ENCODE measurements at regions not wholly inside any gene's neighbourhood (a gene's known extent, or its start where the extent isn't known, plus 50 kb on each side); places are given as distances from the start of the nearest gene placed in this dataset.

DNA sequence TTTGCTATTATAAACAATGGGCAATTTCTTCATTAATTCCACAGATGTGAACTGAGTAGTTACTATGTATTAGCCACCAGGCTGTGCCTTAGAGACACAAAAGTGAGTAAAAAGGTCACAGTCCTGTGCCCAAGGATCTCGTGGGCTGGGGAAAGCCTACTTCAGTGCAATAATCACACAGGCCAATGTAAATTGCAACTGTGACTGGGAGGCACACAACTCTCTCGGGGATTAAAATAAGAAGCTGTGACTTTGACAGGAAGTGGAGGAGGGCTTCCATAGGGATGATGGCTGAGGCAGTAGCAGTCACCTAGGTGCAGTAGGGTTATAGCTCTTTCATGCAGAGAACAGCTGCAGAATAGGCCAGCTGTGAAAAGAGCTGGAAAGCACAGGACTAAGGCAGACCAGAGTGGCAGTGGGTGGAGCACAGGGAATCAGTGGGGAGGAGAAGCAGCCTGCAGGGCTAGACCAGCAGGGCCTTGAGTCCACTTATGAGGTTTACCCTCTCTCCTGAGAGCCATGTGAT, 121.9 kb downstream of the MAB21L3 start:
- DNase-seq (ENCODE audit: low read depth): no peak

GRCh38 chr1:116234429-116234828, 123.2 kb downstream of the MAB21L3 start:
- no peak for DNase-seq (ENCODE audit: low read depth)

- DNase-seq (ENCODE audit: low read depth): no peak
Measured at GRCh38 chr1:116239916-116240315, 128.7 kb downstream of the MAB21L3 start.

GRCh38 chr1:116242741-116243140, 130.3 kb upstream of the ATP1A1 start:
- DNase-seq (ENCODE audit: low read depth): no peak

DNA sequence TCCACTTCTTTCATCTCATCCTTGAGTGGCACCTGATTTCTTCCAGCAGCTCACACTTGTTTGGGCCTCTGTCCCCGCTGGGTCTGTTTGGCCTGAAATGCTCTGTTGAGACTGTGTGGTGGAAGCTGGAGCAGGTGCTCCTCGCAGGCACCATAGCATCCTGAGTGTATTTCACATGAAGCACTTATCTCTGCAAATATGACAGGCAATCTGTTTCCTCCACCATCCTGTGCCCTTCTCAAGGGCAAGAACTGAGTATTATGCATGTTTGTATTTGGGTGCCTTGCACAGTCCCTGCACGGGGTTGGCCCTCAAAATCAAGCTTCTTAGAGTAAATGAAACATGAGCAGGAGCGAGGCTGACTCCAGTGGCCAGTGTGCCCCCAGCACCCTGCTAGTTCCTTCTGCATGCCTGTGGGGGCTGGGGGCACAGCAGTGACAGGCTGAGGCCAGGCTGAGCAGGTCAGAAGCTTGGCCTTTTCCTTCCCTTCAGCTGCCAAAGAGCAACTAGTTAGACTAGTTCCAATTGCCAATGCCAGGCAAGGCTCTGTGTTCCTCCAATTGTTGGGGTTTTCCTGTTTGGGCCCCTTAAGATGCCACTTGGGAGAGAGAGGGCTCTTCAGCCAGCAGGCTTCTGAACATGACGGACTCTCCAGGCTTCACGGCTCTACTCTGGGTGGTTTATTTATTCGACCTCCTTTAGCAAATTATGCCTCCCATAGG, 129.6 kb upstream of the ATP1A1 start:
- no peak for DNase-seq (ENCODE audit: low read depth)

GRCh38 chr1:116246174-116246573, 126.9 kb upstream of the ATP1A1 start:
- DNase-seq (ENCODE audit: low read depth): no peak

DNA sequence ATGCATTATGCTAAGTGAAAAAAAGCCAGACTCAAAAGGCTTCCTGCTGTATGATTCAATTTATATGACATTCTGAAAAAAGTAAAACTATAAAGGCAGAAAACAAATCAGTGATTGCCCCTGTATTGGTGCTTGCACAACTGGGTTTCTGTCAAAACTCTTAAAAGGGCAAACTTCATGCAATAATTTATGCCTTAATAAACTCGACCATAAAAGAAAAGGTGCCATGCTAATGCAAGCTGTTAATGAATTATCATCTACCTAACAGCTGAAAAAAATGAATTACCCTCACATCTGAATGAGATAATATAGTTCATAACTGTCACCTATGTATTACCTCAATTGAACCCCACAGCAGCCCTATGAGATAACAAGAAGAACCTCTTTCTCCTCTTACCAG, 120.8 kb upstream of the ATP1A1 start:
- no peak for DNase-seq (ENCODE audit: low read depth)

DNA sequence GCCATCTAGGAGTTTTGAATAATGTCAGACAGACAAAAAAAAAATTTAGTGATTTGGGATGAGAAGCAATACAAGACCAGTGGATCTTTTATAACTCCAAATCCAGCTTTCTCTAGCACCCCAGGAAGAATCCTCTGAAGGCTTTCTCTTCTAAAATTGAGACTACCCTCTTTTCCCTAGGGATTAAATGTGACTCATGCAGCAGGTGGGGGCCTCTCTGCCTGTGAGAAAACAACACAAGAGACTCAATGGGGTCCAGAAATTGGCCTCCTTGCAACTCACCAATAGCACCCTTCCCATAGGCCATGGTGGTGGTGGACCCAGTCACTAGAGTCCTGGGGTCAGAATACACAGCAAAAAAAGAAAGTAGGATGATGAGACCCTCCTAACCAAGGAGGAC, 120.3 kb upstream of the ATP1A1 start:
- no peak for DNase-seq (ENCODE audit: low read depth)

DNA sequence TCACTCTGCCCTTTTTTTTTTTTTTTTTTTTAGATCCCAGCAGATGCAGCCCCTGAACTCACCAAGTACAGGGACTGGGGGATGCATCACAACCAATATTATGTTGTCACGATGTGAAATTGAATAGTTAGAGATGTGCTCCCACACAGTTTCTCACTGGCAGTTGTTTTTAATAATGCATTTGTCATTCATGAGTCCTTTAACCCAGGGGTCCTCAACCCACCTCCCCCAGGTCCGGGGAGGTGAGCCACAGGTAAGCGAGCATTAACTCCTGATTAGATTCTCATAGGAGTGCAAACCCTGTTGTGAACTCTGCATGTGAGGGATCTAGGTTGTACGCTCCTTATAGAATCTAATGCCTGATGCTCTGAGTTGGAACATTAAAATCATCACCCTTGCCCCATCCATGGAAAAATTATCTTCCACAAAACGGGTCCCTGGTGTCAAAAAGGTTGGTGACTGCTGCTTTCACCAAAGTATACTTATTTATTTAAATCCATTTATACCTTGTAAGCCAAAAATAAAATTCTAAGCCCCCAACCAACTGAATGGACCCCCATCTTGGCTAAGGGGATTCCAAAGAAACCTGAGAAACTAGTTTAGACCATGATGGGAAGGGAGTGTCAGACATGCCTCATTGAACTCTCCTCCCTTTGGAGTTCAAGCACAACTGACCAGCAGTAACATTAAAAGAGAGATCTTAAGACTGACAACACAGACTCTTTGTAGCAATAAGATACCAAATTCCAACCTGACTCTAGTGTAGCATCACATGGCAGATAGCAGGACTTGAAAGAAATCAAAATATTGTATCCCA, 119.3 kb upstream of the ATP1A1 start:
- DNase-seq (ENCODE audit: low read depth): no peak

DNA sequence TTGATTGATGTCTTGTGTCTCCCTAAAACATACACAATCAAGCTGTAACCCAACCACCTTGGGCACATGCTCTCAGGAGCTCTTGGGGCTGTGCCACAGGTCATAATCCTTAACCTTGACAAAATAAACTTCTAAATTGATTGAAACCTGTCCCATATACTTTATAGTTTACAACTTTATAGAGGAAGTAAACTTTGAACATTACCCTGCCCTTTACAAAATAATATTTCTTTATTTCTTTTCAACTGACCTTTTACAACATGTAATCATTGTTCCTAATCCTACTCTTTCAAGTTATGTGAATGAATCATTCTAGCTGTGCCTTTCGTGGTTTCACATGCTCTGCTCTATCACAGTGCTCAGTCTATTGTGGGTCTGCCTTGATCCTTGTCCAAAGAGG, 118.3 kb upstream of the ATP1A1 start:
- DNase-seq (ENCODE audit: low read depth): no peak

- no peak for DNase-seq (ENCODE audit: low read depth)
Measured at GRCh38 chr1:116255486-116256285, 117.4 kb upstream of the ATP1A1 start.

DNA sequence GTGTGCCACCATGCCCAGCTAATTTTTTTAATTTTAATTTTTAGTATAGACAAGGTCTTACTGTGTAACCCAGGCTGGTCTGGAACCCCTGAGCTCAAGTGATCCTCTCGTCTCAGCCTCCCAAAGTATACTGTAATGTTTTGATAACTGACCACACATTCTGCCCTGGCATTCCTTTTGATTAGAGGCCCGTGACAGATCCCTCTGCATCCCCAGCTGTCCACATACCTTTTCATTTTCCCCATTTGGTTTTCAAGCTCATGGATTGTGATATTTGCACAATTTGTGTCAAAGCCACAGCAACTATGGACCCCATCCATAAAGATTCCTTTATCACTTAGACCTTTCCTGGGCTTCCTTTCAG, 116.8 kb upstream of the ATP1A1 start:
- DNase-seq (ENCODE audit: low read depth): no peak

DNA sequence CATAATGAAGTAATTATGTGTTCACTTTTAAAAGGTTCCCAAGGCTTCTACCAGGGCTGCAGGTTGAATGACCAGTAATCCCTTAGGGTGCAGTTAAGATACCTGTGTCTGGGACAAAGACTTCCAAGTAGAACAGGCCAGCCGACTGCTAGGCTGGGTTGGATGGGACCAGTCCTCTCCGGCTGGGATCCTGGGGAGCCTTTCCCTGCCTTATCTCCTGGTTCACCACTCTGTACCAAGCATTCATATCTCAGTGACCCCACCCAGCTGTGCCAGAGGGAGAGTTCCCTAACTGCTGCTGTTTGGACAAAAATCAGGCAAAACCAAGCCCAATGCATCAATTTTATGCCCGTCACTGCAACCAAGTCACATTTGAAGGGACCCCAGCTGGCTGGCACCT, 116.2 kb upstream of the ATP1A1 start:
- no peak for DNase-seq (ENCODE audit: low read depth)

DNA sequence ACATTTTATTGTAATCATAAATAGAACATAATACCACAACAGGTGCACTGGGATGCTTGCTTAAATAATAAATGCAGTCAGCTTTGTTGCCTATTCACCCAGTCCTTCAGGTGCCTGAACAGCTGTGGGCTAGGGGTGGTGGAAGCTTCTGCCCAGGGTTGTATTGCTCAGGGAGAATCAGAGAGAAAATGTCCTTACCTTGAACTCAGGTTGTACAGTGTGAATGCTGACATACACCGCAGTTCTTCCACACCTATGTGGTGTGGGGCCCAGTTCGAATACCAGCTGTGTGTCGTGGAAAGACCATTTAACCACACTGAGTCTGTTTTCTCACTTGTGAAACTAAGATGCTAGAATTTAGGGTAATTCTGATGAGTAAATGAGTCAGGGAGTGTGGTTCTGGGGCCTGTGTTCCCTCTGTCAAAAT, 115.7 kb upstream of the ATP1A1 start:
- no peak for DNase-seq (ENCODE audit: low read depth)

DNA sequence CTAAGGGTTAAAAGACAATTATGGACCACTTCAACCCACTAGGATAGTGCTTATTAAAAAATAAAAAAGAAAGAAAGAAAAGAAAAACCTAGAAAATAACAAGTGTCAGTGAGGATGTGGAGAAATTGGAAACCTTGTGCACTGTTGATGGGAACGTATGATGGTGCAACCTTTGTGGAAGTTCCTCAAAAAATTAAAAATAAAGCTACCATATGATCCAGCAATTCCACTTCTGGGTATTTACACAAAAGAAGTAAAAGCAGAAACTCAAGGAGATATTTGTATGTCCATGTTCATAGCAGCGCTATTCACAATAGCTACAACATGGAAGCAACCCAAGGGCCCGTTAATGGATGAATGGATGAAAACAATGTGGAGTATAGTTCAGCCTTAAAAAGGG, 115.2 kb upstream of the ATP1A1 start:
- no peak for DNase-seq (ENCODE audit: low read depth)

DNA sequence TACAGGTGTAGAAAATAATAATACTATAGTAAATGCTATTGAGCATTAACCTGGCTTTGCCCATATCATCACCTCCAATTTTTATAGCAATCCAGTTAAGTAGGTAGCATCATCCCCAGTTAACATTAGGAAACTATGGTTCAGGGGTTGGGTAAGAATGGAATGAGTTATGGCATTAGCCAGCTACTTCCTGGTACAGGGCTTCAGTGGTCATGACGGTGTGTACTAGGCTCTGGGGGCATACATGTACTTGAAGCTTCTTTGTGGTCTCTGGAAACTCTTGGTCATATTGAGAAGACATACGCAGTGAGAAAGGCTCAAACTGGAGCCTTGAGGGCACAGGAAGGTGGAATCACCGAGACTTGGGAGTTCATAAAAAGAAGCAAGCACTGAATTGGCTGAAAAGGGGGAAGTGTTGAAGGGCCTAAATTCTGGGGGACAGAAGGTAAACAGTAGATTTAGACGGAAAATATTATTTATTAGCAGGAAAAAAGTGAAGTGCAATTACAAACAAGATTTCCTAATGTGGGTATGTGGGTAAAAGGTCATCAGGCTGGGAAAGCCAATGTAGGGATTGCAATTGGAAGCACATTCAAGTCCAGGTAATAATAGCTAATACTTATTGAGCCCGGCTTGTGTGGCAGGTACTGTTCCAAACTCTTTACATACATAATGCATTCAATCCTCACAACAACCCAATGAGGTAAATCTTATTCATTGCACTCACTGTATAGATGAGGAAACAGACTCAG, 114.2 kb upstream of the ATP1A1 start:
- DNase-seq (ENCODE audit: low read depth): no peak

GRCh38 chr1:116259663-116260062, 113.4 kb upstream of the ATP1A1 start:
- no peak for DNase-seq (ENCODE audit: low read depth)

- DNase-seq (ENCODE audit: low read depth): no peak
Measured at GRCh38 chr1:116260115-116260514, 112.9 kb upstream of the ATP1A1 start.

- no peak for DNase-seq (ENCODE audit: low read depth)
Measured at GRCh38 chr1:116260621-116261020, 112.4 kb upstream of the ATP1A1 start.

GRCh38 chr1:116261227-116261626, 111.8 kb upstream of the ATP1A1 start:
- no peak for DNase-seq (ENCODE audit: low read depth)

DNA sequence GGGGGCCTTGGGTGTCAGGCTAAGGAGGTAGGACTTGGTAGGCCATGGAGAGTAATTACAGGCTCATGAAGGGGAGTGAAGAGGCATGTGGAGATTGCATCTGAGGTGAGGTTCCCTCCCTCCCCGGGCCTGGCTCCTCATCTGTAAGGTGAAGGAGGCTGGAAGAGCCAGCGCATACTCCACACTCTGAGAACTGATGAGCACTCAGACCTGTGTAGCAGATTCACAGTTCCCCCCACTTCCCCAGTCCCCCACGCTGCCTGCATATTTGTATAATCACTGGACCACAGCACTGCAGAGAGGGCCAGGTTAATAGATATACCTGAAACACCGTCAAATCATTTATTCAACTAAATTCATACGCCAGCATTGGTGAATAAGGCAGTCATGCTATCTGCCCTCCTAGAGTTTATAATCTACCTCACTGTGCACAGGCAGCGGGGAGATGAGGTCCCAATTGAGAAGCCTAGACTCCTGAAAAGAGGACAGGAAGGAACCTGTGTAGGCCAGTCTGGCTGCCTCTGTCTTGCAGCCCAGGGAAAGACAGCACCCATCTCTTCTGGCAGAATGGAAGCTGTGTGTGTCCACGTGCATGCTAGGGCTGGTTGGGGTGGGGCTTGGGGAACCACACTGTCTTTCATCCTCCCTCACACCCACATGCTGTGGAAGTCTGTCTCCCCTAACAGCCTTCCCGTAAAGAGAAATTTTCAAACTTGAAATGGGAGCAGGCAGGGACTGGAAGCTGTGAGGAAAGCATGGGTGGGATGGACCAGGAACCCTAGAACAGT, 110.6 kb upstream of the ATP1A1 start:
- DNase-seq (ENCODE audit: low read depth): no peak
